Adrenal gland (tissue), 9 donors: ENCODE measurements at regions not wholly inside any gene's neighbourhood (a gene's known extent, or its start where the extent isn't known, plus 50 kb on each side); places are given as distances from the start of the nearest gene placed in this dataset.

Experiments used
- DNase-seq, 7 donors: peaks; one replicate each; pipeline ENCODE4 v3.0.0-alpha.2; 2019 to 2020
- H3K27ac ChIP-seq, 5 donors: fragments of 200-600 bp; sonication (generic) in 4 of 5; 1 replicate in 3 of 5; 2 replicates in 2 of 5; pipeline versions ENCODE4 v1.5.1 to v1.8.0; 2016 to 2020; ENCODE audit warnings: mild to moderate bottlenecking in 1 of 5
- H3K27me3 ChIP-seq: fragments of 200-600 bp; 2 replicates; pipeline ENCODE4 v1.8.0; 2021
- H3K36me3 ChIP-seq, 2 donors: fragments of 200-600 bp; replicated peaks in 1 of 2; 1 replicate in 1 of 2; 2 replicates in 1 of 2; pipeline versions ENCODE4 v1.5.1 to v1.8.0; 2018 to 2022
- H3K4me1 ChIP-seq, 2 donors: fragments of 200-600 bp; replicated peaks in 1 of 2; 1 replicate in 1 of 2; 2 replicates in 1 of 2; pipeline versions ENCODE4 v1.5.1 to v1.8.0; 2018 to 2021
- H3K4me3 ChIP-seq, 4 donors: fragments of 200-600 bp; sonication (generic) in 3 of 4; one replicate each; pipeline ENCODE4 v1.5.1; 2016 to 2018
- H3K9me3 ChIP-seq, 3 donors: fragments of 200-600 bp; sonication (generic) in 1 of 3; replicated peaks in 1 of 3; 1 replicate in 2 of 3; 2 replicates in 1 of 3; pipeline versions ENCODE4 v1.5.1 to v1.8.0; 2016 to 2021
- POLR2A ChIP-seq, 2 donors: fragments of 450-650 bp; IDR thresholded peaks; one replicate each; pipeline ENCODE4 v1.6.1; 2017; ENCODE audit warnings: antibody characterized with exemption in 2 of 2, mild to moderate bottlenecking in 2 of 2, moderate library complexity in 1 of 2
- WGBS, 4 donors: extraction: QIAGEN DNeasy Blood & Tissue Kit in 2 of 4; methylation state at CpG; one replicate each; pipeline versions ENCODE4 v1.1.5 to v1.1.7; 2013 to 2017; 5-methylcytosine and 5-hydroxymethylcytosine counted together
- intact Hi-C, 2 donors: fragments of 100-400 bp; cut with DNase I; formaldehyde crosslinking; loops; one replicate each; pipeline versions ENCODE4 v1.14.1 to v1.15.0; 2022 to 2023
- TF ChIP-seq, protein P1 (sequence below), 6 experiments: fragments of 450-650 bp in 4 of 6; fragments of 200-600 bp in 2 of 6; sonication (generic) in 1 of 6; IDR thresholded peaks; 1 replicate in 5 of 6; 2 replicates in 1 of 6; pipeline versions ENCODE4 v1.5.1 to v1.8.0; 2016 to 2021; ENCODE audit warnings: antibody characterized with exemption in 6 of 6, mild to moderate bottlenecking in 2 of 6, moderate library complexity in 1 of 6
- donor health status: healthy with polysubstance abuse.
- donor health status: Bipolar disorder and iron deficiency.
- donor health status: DM: yes; HTN: yes; CAD: no.
- donor health status: DM: no; HTN: no; CAD: no.
- donor health status: DM: no; HTN: no; CAD: no.

DNA sequence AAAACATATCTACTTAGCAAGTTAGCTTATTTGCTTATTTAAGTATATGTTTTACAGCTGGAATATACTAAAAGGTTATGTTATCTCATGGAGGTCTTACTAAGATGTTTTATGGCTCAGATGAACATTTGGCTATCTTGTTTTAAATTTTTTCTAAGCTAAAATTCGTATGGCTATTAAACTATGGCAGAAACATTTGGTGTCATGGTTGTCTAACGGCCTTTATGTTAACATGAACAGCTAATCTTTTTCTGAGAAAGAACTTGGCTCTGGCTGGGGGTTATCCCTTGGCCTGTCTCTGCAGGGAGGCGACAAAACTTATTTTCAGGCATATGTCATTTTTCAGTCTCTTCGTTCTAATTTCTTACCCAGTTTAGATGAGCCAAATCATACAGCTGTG is 101.5 kb upstream of the MTPN start:
- intact Hi-C loops, result no loop called here
- Histone ChIP-seq H3K4me3 (no peak overlapping the region), H3K4me1 (no peaks in the 10 kb centered on the region), H3K27ac (no peak overlapping the region), H3K36me3 (no peaks in the 10 kb centered on the region), H3K9me3 (no peaks in the 10 kb centered on the region), H3K27me3 (no peaks in the 10 kb centered on the region)
- WGBS, 4 donors, result 78 to 89% (median 86%) methylated on average over 4 of the region's 4 CpGs
- no peak for TF ChIP-seq POLR2A (IDR thresholded peaks at IDR 0.05)
- TF ChIP-seq, protein P1, sequence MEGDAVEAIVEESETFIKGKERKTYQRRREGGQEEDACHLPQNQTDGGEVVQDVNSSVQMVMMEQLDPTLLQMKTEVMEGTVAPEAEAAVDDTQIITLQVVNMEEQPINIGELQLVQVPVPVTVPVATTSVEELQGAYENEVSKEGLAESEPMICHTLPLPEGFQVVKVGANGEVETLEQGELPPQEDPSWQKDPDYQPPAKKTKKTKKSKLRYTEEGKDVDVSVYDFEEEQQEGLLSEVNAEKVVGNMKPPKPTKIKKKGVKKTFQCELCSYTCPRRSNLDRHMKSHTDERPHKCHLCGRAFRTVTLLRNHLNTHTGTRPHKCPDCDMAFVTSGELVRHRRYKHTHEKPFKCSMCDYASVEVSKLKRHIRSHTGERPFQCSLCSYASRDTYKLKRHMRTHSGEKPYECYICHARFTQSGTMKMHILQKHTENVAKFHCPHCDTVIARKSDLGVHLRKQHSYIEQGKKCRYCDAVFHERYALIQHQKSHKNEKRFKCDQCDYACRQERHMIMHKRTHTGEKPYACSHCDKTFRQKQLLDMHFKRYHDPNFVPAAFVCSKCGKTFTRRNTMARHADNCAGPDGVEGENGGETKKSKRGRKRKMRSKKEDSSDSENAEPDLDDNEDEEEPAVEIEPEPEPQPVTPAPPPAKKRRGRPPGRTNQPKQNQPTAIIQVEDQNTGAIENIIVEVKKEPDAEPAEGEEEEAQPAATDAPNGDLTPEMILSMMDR (IDR thresholded peaks at IDR 0.05), result no peak
- DNase-seq, result no peak

DNA sequence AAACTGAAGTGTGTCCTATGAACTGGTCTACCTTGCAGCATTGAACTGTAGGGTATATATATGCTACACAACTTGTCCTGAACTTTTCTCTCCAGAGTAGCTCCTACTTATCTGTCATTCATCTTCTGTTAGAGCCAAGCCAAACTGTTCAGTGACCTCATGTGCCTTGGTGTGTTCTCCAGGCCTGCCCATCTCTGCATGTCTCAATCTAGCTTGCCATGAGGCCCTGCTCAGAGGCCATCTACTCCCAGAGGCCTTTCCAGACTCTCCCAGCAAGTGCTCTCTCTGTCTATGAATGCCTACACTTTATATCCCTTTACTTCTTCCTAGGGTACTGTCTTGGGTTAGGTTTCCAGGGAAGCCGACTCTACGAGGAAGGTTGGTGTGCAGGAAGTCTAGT is 99.8 kb upstream of the MTPN start:
- Histone ChIP-seq H3K27ac (no peak overlapping the region), H3K4me3 (no peak overlapping the region), H3K27me3 (no peaks in the 10 kb centered on the region), H3K4me1 (no peaks in the 10 kb centered on the region), H3K9me3 (no peaks in the 10 kb centered on the region), H3K36me3 (no peaks in the 10 kb centered on the region)
- TF ChIP-seq POLR2A (IDR thresholded peaks at IDR 0.05), result no peak
- TF ChIP-seq, protein P1 (IDR thresholded peaks at IDR 0.05), result no peak
- 40 to 69% (median 62%) methylated on average over 2 of the region's 2 CpGs for WGBS, 4 donors
- intact Hi-C loops, result no loop called here
- DNase-seq, result no peak

DNA sequence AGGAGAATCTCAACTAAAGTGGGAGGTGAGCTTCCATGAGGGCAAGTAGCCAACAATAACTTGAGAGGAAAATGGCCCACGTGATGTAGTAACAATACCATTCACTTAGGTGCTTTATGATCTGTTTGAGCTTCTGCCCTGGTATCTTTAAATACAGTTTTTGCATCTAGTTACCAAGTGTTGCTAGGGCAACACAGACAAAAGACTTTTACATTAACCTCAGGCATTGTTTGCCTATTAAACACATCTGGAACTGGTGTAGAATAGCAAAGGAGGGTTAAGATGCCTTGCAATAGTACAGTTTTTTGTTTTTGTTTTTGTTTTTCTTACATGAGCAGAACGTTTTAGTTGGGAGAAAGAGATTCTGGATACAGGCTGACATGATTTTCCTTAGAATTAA is 97.7 kb upstream of the MTPN start:
- Histone ChIP-seq H3K36me3 (no peaks in the 10 kb centered on the region), H3K9me3 (no peaks in the 10 kb centered on the region), H3K4me1 (no peaks in the 10 kb centered on the region), H3K27ac (no peak overlapping the region), H3K4me3 (no peak overlapping the region), H3K27me3 (no peaks in the 10 kb centered on the region)
- TF ChIP-seq POLR2A (IDR thresholded peaks at IDR 0.05), result no peak
- TF ChIP-seq, protein P1 (IDR thresholded peaks at IDR 0.05), result no peak
- WGBS, 4 donors, result 50 to 59% (median 53%) methylated on average over 2 of the region's 2 CpGs
- DNase-seq, result no peak
- intact Hi-C loops, result no loop called here

GRCh38 chr7:136072447-136072846 is 95.3 kb upstream of the MTPN start:
- DNase-seq, result no peak
- Histone ChIP-seq H3K4me3 (no peak overlapping the region), H3K4me1 (no peaks in the 10 kb centered on the region), H3K27ac (no peak overlapping the region), H3K27me3 (no peaks in the 10 kb centered on the region), H3K36me3 (no peaks in the 10 kb centered on the region), H3K9me3 (no peaks in the 10 kb centered on the region)
- 80 to 87% (median 83%) methylated on average over 4 of the region's 4 CpGs for WGBS, 4 donors
- TF ChIP-seq, protein P1 (IDR thresholded peaks at IDR 0.05), result no peak
- TF ChIP-seq POLR2A (IDR thresholded peaks at IDR 0.05), result no peak
- intact Hi-C loops, result no loop called here
